ENCODE measurements at regions not wholly inside any gene's neighbourhood (a gene's known extent, or its start where the extent isn't known, plus 50 kb on each side); places are given as distances from the start of the nearest gene placed in this dataset.

- Histone ChIP-seq H3K9me3 (no peaks in the 10 kb centered on the region), H3K27me3 (ENCODE audit: low read depth) (no peaks in the 10 kb centered on the region), H3K27ac (no peak overlapping the region), H3K4me1 (no peaks in the 10 kb centered on the region), H3K36me3 (no peaks in the 10 kb centered on the region), H3K4me3 (no peak overlapping the region)
- DNase-seq (no peak), ATAC-seq (no peak)
- intact Hi-C loops (cut with DNase I): no loop called here
- TF ChIP-seq CTCF (IDR thresholded peaks at IDR 0.05): no peak
Measured at GRCh38 chr5:97931829-97932228, 748.8 kb upstream of the RIOK2 start.

DNA sequence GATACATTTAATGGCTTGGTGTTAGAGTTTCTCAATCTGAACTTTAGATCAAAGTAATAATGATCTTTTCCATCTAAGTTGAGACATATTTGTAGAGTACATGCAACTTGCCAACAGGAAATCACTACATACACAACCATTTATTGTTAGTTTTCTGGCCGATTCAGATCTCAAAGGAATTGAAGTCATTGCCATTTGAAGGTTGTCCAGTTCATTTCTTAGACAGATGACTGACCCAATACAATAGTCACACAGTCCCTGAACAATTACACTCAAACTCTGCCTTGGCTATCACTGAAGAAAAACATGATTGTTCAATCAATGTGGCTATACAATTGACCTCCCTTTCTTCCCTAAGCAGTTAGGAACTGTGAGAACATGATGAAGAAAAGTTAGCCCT lies 753.2 kb upstream of the RIOK2 start:
- DNase-seq (no peak), ATAC-seq (no peak)
- intact Hi-C loops (cut with DNase I): no loop called here

DNA sequence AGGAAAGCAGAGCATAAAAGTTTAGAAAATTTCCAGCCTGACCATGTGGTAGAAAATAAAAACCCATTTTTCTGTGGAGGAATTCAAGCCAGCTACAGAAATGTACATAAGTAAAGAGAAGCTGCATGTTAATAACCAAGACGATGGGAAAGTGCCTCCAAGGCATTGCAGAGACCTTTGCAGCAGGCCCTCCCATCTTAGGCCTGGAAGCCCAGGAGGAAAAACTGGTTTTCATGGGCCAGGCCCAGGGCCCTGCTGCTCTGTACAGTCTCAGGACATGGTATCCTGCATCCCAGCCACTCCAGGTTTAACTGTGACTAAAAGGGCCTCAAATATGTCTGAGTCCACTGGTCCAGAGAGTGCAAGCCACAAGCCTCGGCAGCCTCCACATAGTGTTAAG lies 754.8 kb upstream of the RIOK2 start:
- ATAC-seq (peak in 1 of 2 donors; percentile 35), DNase-seq (no peak)
- Histone ChIP-seq H3K27ac (no peak overlapping the region), H3K9me3 (no peaks in the 10 kb centered on the region), H3K27me3 (ENCODE audit: low read depth) (no peaks in the 10 kb centered on the region), H3K4me3 (no peak overlapping the region), H3K4me1 (no peaks in the 10 kb centered on the region), H3K36me3 (no peaks in the 10 kb centered on the region)
- intact Hi-C loops (cut with DNase I): no loop called here
- no peak for TF ChIP-seq CTCF (IDR thresholded peaks at IDR 0.05)

More for the DNA sequence above, 753.2 kb upstream of the RIOK2 start:
- H3K4me1 ChIP-seq: no peaks in the 10 kb centered on the region
- no peak overlapping the region for H3K27ac ChIP-seq
- H3K27me3 ChIP-seq (ENCODE audit: low read depth): no peaks in the 10 kb centered on the region
- H3K36me3 ChIP-seq: no peaks in the 10 kb centered on the region
- no peak for TF ChIP-seq CTCF (IDR thresholded peaks at IDR 0.05)
- no peak overlapping the region for H3K4me3 ChIP-seq
- no peaks in the 10 kb centered on the region for H3K9me3 ChIP-seq

DNA sequence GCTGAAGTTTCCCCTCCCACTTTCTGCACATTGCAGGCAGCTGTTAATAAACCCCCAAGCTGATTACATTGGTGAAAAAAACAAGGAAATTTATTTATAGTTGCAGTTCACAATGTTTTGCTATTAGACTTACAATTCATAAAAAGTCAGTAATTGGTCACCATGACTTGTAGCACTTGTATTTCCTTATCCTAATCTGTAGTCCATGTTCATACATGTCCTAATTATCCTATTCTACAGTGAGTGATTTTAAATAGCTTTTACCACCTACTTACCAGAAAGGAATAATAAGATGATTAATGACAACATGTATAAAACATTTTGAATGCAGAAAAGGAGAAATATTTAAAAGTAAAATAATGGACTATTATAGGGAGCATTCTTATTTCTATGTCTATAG lies 760.0 kb upstream of the RIOK2 start:
- H3K4me1 ChIP-seq: no peaks in the 10 kb centered on the region
- DNase-seq: no peak
- no peak for ATAC-seq
- H3K4me3 ChIP-seq: no peak overlapping the region
- intact Hi-C loops (cut with DNase I): no loop called here
- H3K27me3 ChIP-seq (ENCODE audit: low read depth): no peaks in the 10 kb centered on the region
- no peaks in the 10 kb centered on the region for H3K9me3 ChIP-seq
- no peak overlapping the region for H3K27ac ChIP-seq
- TF ChIP-seq CTCF (IDR thresholded peaks at IDR 0.05): no peak
- no peaks in the 10 kb centered on the region for H3K36me3 ChIP-seq

- Histone ChIP-seq H3K9me3 (no peaks in the 10 kb centered on the region), H3K4me1 (no peaks in the 10 kb centered on the region), H3K4me3 (no peak overlapping the region), H3K27ac (no peak overlapping the region), H3K36me3 (no peaks in the 10 kb centered on the region), H3K27me3 (ENCODE audit: low read depth) (no peaks in the 10 kb centered on the region)
- intact Hi-C loops (cut with DNase I): no loop called here
- no peak for TF ChIP-seq CTCF (IDR thresholded peaks at IDR 0.05)
- DNase-seq (no peak), ATAC-seq (no peak)
Measured at GRCh38 chr5:97951139-97951538, 768.1 kb upstream of the RIOK2 start.

GRCh38 chr5:97955450-97955849 lies 772.4 kb upstream of the RIOK2 start:
- no peaks in the 10 kb centered on the region for H3K36me3 ChIP-seq
- H3K27me3 ChIP-seq (ENCODE audit: low read depth): no peaks in the 10 kb centered on the region
- TF ChIP-seq CTCF (IDR thresholded peaks at IDR 0.05): no peak
- DNase-seq (no peak), ATAC-seq (no peak)
- intact Hi-C loops (cut with DNase I): no loop called here
- no peaks in the 10 kb centered on the region for H3K9me3 ChIP-seq
- H3K4me1 ChIP-seq: no peaks in the 10 kb centered on the region
- H3K4me3 ChIP-seq: no peak overlapping the region
- H3K27ac ChIP-seq: no peak overlapping the region

Measured in lower lobe of right lung (tissue), 2 donors.